OCI-LY3 (cell line): ENCODE measurements at regions not wholly inside any gene's neighbourhood (a gene's known extent, or its start where the extent isn't known, plus 50 kb on each side); places are given as distances from the start of the nearest gene placed in this dataset.
"Not testable (repeated sequence)": the region's sequence is repeated elsewhere in the genome, so short reads cannot be mapped to it uniquely, and the experiment has no call there.

Experiments
- H2AFZ ChIP-seq: fragments of 200-600, 300-600 bp; shearing (Covaris generic); 2 replicates; pipeline ENCODE4 v1.6.0; 2014; ENCODE audit warnings: antibody characterized with exemption, low read depth, low read length
- H3K27ac ChIP-seq: fragments of 200-600, 300-600 bp; sonication (generic); 2 replicates; pipeline ENCODE4 v1.5.1; 2014; ENCODE audit warnings: mild to moderate bottlenecking, low read length, moderate library complexity, mixed read lengths
- H3K27me3 ChIP-seq: fragments of 200-600, 300-600 bp; sonication (generic); 2 replicates; pipeline ENCODE4 v1.6.1; 2014; ENCODE audit warnings: low read depth, low read length, mixed read lengths
- H3K36me3 ChIP-seq: fragments of 200-600, 300-600 bp; sonication (generic); replicated peaks from 2 replicates; pipeline ENCODE3; 2014; ENCODE audit warnings: low read depth, low read length, mixed read lengths
- H3K4me1 ChIP-seq: fragments of 300-600, 200-600 bp; sonication (generic); 2 replicates; pipeline ENCODE4 v1.6.1; 2014; ENCODE audit warnings: low read length, mixed read lengths
- H3K4me2 ChIP-seq: fragments of 200-600, 300-600 bp; sonication (generic); 2 replicates; pipeline ENCODE4 v1.6.1; 2014; ENCODE audit warnings: low read length, mixed read lengths
- H3K4me3 ChIP-seq: fragments of 300-600, 200-600 bp; sonication (generic); 2 replicates; pipeline ENCODE4 v1.5.1; 2014; ENCODE audit warnings: antibody characterized with exemption, mild to moderate bottlenecking, low read length, moderate library complexity
- H3K79me2 ChIP-seq: fragments of 300-600, 200-600 bp; shearing (Covaris generic); 2 replicates; pipeline ENCODE4 v1.6.1; 2014; ENCODE audit warnings: mild to moderate bottlenecking, low read length, mixed read lengths
- H3K9ac ChIP-seq: fragments of 300-600, 200-600 bp; shearing (Covaris generic); 2 replicates; pipeline ENCODE4 v1.6.0; 2014; ENCODE audit warnings: mild to moderate bottlenecking, low read length, moderate library complexity
- H3K9me3 ChIP-seq: fragments of 200-600, 300-600 bp; shearing (Covaris generic); 2 replicates; pipeline ENCODE4 v1.6.1; 2014; ENCODE audit warnings: low read length, mixed read lengths; ENCODE audit not compliant: insufficient read depth
- H4K20me1 ChIP-seq: fragments of 200-600, 300-600 bp; sonication (generic); 2 replicates; pipeline ENCODE4 v1.6.1; 2016; ENCODE audit warnings: low read length, mixed read lengths; ENCODE audit not compliant: insufficient read depth
- EZH2phosphoT487 ChIP-seq: fragments of 200-600 bp; shearing (Covaris generic); IDR thresholded peaks from 2 replicates; pipeline ENCODE4 v1.6.1; 2018; ENCODE audit warnings: antibody characterized with exemption, mixed run types, low read depth
- TF ChIP-seq, protein P1 (sequence below): fragments of 200-600, 300-600 bp; sonication (generic); IDR thresholded peaks from 2 replicates; pipeline ENCODE4 v1.5.1; 2014; ENCODE audit warnings: antibody characterized with exemption, low read length, low read depth

DNA sequence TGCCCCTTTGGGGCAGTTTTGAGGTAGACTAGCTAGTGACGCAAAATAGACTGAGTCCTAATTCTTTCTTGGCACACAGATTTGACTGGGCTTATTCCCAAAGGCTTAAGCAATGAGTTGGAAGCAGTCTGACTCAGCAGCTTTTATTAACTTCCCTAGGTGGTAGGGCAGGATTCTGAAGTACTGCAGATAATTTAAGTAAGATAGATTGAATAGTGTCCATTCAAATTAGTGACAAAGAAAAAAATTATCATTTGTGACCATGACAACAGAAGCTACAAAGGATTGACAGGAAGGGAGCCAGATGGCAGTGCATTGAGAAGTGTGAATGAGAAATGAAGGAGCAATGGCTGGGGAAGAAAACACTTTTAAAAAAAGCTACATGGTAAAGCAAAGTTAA, 649.4 kb downstream of the CDH9 start:
- TF ChIP-seq EZH2phosphoT487: no peak
- TF ChIP-seq, protein P1, sequence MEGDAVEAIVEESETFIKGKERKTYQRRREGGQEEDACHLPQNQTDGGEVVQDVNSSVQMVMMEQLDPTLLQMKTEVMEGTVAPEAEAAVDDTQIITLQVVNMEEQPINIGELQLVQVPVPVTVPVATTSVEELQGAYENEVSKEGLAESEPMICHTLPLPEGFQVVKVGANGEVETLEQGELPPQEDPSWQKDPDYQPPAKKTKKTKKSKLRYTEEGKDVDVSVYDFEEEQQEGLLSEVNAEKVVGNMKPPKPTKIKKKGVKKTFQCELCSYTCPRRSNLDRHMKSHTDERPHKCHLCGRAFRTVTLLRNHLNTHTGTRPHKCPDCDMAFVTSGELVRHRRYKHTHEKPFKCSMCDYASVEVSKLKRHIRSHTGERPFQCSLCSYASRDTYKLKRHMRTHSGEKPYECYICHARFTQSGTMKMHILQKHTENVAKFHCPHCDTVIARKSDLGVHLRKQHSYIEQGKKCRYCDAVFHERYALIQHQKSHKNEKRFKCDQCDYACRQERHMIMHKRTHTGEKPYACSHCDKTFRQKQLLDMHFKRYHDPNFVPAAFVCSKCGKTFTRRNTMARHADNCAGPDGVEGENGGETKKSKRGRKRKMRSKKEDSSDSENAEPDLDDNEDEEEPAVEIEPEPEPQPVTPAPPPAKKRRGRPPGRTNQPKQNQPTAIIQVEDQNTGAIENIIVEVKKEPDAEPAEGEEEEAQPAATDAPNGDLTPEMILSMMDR: no peak
- no peak overlapping the region for H3K27ac ChIP-seq
- H3K4me2 ChIP-seq: no peak overlapping the region
- no peaks in the 10 kb centered on the region for H3K36me3 ChIP-seq
- H3K4me3 ChIP-seq: no peak overlapping the region
- no peak overlapping the region for H3K9ac ChIP-seq
- no peaks in the 10 kb centered on the region for H4K20me1 ChIP-seq
- no peak overlapping the region for H2AFZ ChIP-seq
- no peaks in the 10 kb centered on the region for H3K9me3 ChIP-seq
- no peaks in the 10 kb centered on the region for H3K4me1 ChIP-seq
- no peaks in the 10 kb centered on the region for H3K27me3 ChIP-seq
- H3K79me2 ChIP-seq: no peaks in the 10 kb centered on the region

DNA sequence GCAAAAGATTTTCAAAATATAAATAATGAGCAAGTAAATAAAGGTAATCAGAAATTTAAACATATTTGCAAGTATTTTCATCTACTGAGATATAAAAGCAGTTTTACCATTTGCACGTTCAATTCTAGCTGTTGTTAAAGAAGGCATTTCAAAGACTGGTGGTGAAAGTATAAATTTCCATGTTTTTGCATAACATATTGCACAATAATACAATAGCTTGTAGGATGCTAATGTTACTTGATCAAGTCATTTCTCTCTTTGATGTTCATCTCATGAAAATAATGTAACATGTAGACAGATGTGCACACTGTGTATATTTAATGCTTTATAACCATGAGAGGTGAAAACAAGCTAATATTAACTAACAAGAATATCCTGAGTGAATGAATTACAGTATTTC, 651.9 kb downstream of the CDH9 start:
- Histone ChIP-seq H3K36me3 (no peaks in the 10 kb centered on the region), H2AFZ (no peak overlapping the region), H3K4me3 (no peak overlapping the region), H3K79me2 (no peaks in the 10 kb centered on the region), H4K20me1 (no peaks in the 10 kb centered on the region), H3K27me3 (no peaks in the 10 kb centered on the region), H3K4me1 (no peaks in the 10 kb centered on the region), H3K9me3 (no peaks in the 10 kb centered on the region), H3K9ac (no peak overlapping the region), H3K4me2 (no peak overlapping the region), H3K27ac (no peak overlapping the region)
- TF ChIP-seq, protein P1: no peak
- TF ChIP-seq EZH2phosphoT487: no peak

GRCh38 chr5:26364624-26365023, 673.8 kb downstream of the CDH9 start:
- not testable (repeated sequence) for H3K4me2 ChIP-seq, H3K4me3 ChIP-seq, H3K36me3 ChIP-seq, H3K9me3 ChIP-seq, H3K27me3 ChIP-seq, H3K79me2 ChIP-seq, H3K4me1 ChIP-seq, H4K20me1 ChIP-seq, H3K9ac ChIP-seq, H2AFZ ChIP-seq, H3K27ac ChIP-seq

- Histone ChIP-seq H3K4me1 (peaks cover 7% of the 10 kb centered on the region), H3K9me3 (no peaks in the 10 kb centered on the region), H4K20me1 (no peaks in the 10 kb centered on the region), H3K27ac (no peak overlapping the region), H3K4me3 (no peak overlapping the region), H3K79me2 (no peaks in the 10 kb centered on the region), H3K9ac (no peak overlapping the region), H3K36me3 (no peaks in the 10 kb centered on the region), H3K4me2 (no peak overlapping the region), H2AFZ (no peak overlapping the region), H3K27me3 (no peaks in the 10 kb centered on the region)
- TF ChIP-seq EZH2phosphoT487: no peak
- TF ChIP-seq, protein P1: no peak
Observed at GRCh38 chr5:26343801-26344325, 694.5 kb downstream of the CDH9 start.

DNA sequence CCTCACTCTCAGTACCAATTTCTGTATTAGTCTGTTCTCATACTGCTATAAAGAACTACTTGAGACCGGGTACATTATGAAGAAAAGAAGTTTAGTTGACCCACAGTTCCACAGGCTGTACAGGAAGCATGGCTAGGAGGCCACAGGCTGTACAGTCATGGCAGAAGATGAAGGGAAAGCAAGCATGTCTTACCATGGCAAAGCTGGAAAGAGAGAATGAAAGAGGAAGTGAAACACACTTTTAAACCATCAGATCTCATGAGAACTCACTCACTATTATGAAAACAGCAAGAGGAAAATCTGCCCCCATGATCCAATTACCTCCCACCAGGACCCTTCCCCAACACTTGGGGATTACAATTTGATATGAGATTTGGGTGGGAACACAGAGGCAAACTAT, 698.8 kb downstream of the CDH9 start:
- TF ChIP-seq, protein P1: no peak
- Histone ChIP-seq H3K27ac (no peak overlapping the region), H3K9ac (no peak overlapping the region), H3K9me3 (no peaks in the 10 kb centered on the region), H3K4me1 (peaks cover 7% of the 10 kb centered on the region), H3K36me3 (no peaks in the 10 kb centered on the region), H3K4me3 (no peak overlapping the region), H4K20me1 (no peaks in the 10 kb centered on the region), H3K27me3 (no peaks in the 10 kb centered on the region), H2AFZ (no peak overlapping the region), H3K4me2 (no peak overlapping the region), H3K79me2 (no peaks in the 10 kb centered on the region)
